GM12878 (cell line): ENCODE measurements at regions not wholly inside any gene's neighbourhood (a gene's known extent, or its start where the extent isn't known, plus 50 kb on each side); places are given as distances from the start of the nearest gene placed in this dataset.

Source experiments
- ATAC-seq: fragments of 200-7000 bp; cut with Tn5 transposase; 3 replicates; pipeline ENCODE4 v1.9.1; 2020; ENCODE audit warnings: mild to moderate bottlenecking, moderate library complexity
- BruUV-seq: library from RNA; stranded (reverse); fragments of 400-500 nt; replicated peaks from 2 replicates; lab custom pipeline; 2021; lab: Mats Ljungman, UMichigan
- CTCF ChIA-PET: fragments of 300-600 bp; sonication (Branson Sonifier 250); formaldehyde crosslinking; extraction: SDS; loops from one replicate; lab custom pipeline; 2021; ENCODE audit warnings: inconsistent platforms; lab: Yijun Ruan, JAX
- POLR2A ChIA-PET: fragments of 350-600 bp; formaldehyde crosslinking; extraction: SDS; loops from one replicate; lab custom pipeline; 2021; ENCODE audit warnings: inconsistent platforms; lab: Charles Lee
- RAD21 ChIA-PET: fragments of 300-600 bp; sonication (Branson Sonifier 250); formaldehyde crosslinking; loops from one replicate; lab custom pipeline; 2023; ENCODE audit warnings: antibody characterized with exemption; ENCODE audit not compliant: unreplicated experiment; lab: Charles Lee
- SMC1A ChIA-PET: fragments of 300-600 bp; sonication (Branson Sonifier 250); formaldehyde crosslinking; loops from one replicate; lab custom pipeline; 2023; ENCODE audit not compliant: unreplicated experiment, uncharacterized antibody; lab: Charles Lee
- DNase-seq: peaks from one replicate; pipeline ENCODE4 v3.0.0-alpha.2; 2011; ENCODE audit warnings: low read depth, low spot score
- FAIRE-seq: peaks from 3 replicates; lab custom pipeline; 2011; peaks lifted over from hg19 to GRCh38; lab: Jason Lieb, UNC
- H2AFZ ChIP-seq: 2 replicates; pipeline ENCODE4 v1.6.0; 2011; ENCODE audit warnings: low read depth, low read length, control low read depth; ENCODE audit not compliant: control insufficient read depth
- H3K27ac ChIP-seq: 2 replicates; pipeline ENCODE4 v1.5.1; 2011; ENCODE audit warnings: control low read depth; ENCODE audit not compliant: control insufficient read depth, insufficient read depth
- H3K27me3 ChIP-seq, 2 experiments: replicated peaks in 1 of 2; 2 replicates each; pipeline versions ENCODE4 v1.6.0 to v1.6.1; 2011; ENCODE audit warnings: low read length in 1 of 2; ENCODE audit not compliant: control insufficient read depth in 2 of 2, insufficient read depth in 2 of 2
- H3K36me3 ChIP-seq, 2 experiments: 2 replicates each; pipeline ENCODE4 v1.5.1; 2011; ENCODE audit warnings: low read length in 1 of 2; ENCODE audit not compliant: control insufficient read depth in 2 of 2, insufficient read depth in 2 of 2
- H3K4me1 ChIP-seq: 2 replicates; pipeline ENCODE4 v1.6.1; 2011; ENCODE audit warnings: mild to moderate bottlenecking, low read length, moderate library complexity, mixed read lengths; ENCODE audit not compliant: control insufficient read depth, insufficient read depth
- H3K4me2 ChIP-seq: 2 replicates; pipeline ENCODE4 v1.6.0; 2011; ENCODE audit warnings: control low read depth; ENCODE audit not compliant: control insufficient read depth, insufficient read depth
- H3K4me3 ChIP-seq: fragments of 200-600 bp; sonication (generic); 2 replicates; pipeline ENCODE4 v1.5.1; 2016
- H3K79me2 ChIP-seq: 2 replicates; pipeline ENCODE4 v1.6.0; 2011; ENCODE audit warnings: low read length; ENCODE audit not compliant: control insufficient read depth, insufficient read depth
- H3K9ac ChIP-seq: 2 replicates; pipeline ENCODE4 v1.8.0; 2011; ENCODE audit warnings: low read length, control low read depth, mixed read lengths; ENCODE audit not compliant: control insufficient read depth, insufficient read depth
- H3K9me3 ChIP-seq: replicated peaks from 3 replicates; pipeline ENCODE4 v1.5.1; 2011; ENCODE audit warnings: mild to moderate bottlenecking, low read length; ENCODE audit not compliant: control insufficient read depth, insufficient read depth
- H4K20me1 ChIP-seq: 2 replicates; pipeline ENCODE4 v1.6.0; 2011; ENCODE audit not compliant: control insufficient read depth, insufficient read depth
- ATF7 ChIP-seq: fragments of 450-650 bp; IDR thresholded peaks from 2 replicates; pipeline ENCODE4 v1.6.1; 2016; ENCODE audit warnings: low read depth, mild to moderate bottlenecking
- CEBPZ ChIP-seq: fragments of 150-350 bp; IDR thresholded peaks from 2 replicates; pipeline ENCODE4 v1.6.1; 2016; ENCODE audit warnings: low read depth, low read length
- EP300 ChIP-seq, 2 experiments: fragments of 150-350 bp in 1 of 2; IDR thresholded peaks; 2 replicates each; pipeline ENCODE4 v1.6.1; 2011 to 2012; ENCODE audit warnings: low read depth in 2 of 2, low read length in 2 of 2, borderline replicate concordance in 1 of 2, improper control_type of control experiment in 1 of 2, inconsistent platforms in 1 of 2; ENCODE audit not compliant: control insufficient read depth in 1 of 2
- ESRRA ChIP-seq: IDR thresholded peaks from 2 replicates; pipeline ENCODE4 v1.6.1; 2012; ENCODE audit warnings: mild to moderate bottlenecking, low read length, improper control_type of control experiment
- IKZF1 ChIP-seq: fragments of 450-650 bp; conservative IDR thresholded peaks from 2 replicates; pipeline ENCODE4 v1.6.1; 2017; ENCODE audit warnings: antibody characterized with exemption, mild to moderate bottlenecking
- JUNB ChIP-seq: IDR thresholded peaks from 2 replicates; pipeline ENCODE4 v1.6.1; 2016; ENCODE audit warnings: antibody characterized with exemption, mild to moderate bottlenecking
- KAT2A ChIP-seq: conservative IDR thresholded peaks from 2 replicates; pipeline ENCODE4 v1.6.1; 2011; ENCODE audit warnings: low read depth, low read length; ENCODE audit not compliant: control insufficient read depth
- KDM1A ChIP-seq: fragments of 200-600 bp; sonication (generic); IDR thresholded peaks from 2 replicates; pipeline ENCODE4 v1.6.1; 2016; ENCODE audit warnings: borderline replicate concordance
- MYC ChIP-seq: IDR thresholded peaks from 2 replicates; pipeline ENCODE4 v1.6.1; 2011; ENCODE audit warnings: mild to moderate bottlenecking, low read length, moderate library complexity, inconsistent platforms; ENCODE audit not compliant: insufficient read depth, insufficient replicate concordance, insufficient read length, severe bottlenecking
- PRDM15 ChIP-seq: fragments of 450-650 bp; formaldehyde crosslinking; IDR thresholded peaks from 2 replicates; pipeline ENCODE4 v1.4.0; 2020; ENCODE audit warnings: mild to moderate bottlenecking, moderate library complexity
- RB1 ChIP-seq: fragments of 450-650 bp; formaldehyde crosslinking; IDR thresholded peaks from 2 replicates; pipeline ENCODE4 v1.6.1; 2017; ENCODE audit warnings: mild to moderate bottlenecking, borderline replicate concordance
- RBBP5 ChIP-seq: fragments of 200-600 bp; sonication (generic); conservative IDR thresholded peaks from 2 replicates; pipeline ENCODE4 v1.6.1; 2016
- STAT1 ChIP-seq: fragments of 450-650 bp; conservative IDR thresholded peaks from 2 replicates; pipeline ENCODE4 v1.6.1; 2014; ENCODE audit warnings: antibody characterized with exemption, mild to moderate bottlenecking
- ZNF384 ChIP-seq: IDR thresholded peaks from 2 replicates; pipeline ENCODE4 v1.6.1; 2012; ENCODE audit warnings: low read depth, mild to moderate bottlenecking, low read length, improper control_type of control experiment, borderline replicate concordance
- ZNF622 ChIP-seq: fragments of 450-650 bp; IDR thresholded peaks from 2 replicates; pipeline ENCODE4 v1.6.1; 2017; ENCODE audit warnings: mild to moderate bottlenecking, inconsistent platforms
- WGBS: methylation state at CpG from one replicate; pipeline ENCODE4 v1.1.6; 2016; ENCODE audit warnings: low lambda C conversion rate; ENCODE audit not compliant: insufficient replicate concordance, insufficient coverage; ENCODE audit errors: missing lambda C conversion rate; 5-methylcytosine and 5-hydroxymethylcytosine counted together
- in situ Hi-C: fragments of 300-500 bp; cut with MboI; formaldehyde crosslinking; loops from 9 replicates; pipeline ENCODE4 v1.14.3; 2018; ENCODE audit warnings: mixed read lengths
- intact Hi-C: fragments of 100-400 bp; cut with micrococcal nuclease; formaldehyde crosslinking; loops from one replicate; pipeline ENCODE4 v1.14.2; 2022; ENCODE audit not compliant: unreplicated experiment
- TF ChIP-seq, protein P1 (sequence below): fragments of 450-650 bp; IDR thresholded peaks from 2 replicates; pipeline ENCODE4 v1.6.1; 2014; ENCODE audit warnings: mild to moderate bottlenecking
- TF ChIP-seq, protein P2 (sequence below): IDR thresholded peaks from 2 replicates; pipeline ENCODE4 v1.6.1; 2012; ENCODE audit warnings: low read depth, low read length, improper control_type of control experiment

DNA sequence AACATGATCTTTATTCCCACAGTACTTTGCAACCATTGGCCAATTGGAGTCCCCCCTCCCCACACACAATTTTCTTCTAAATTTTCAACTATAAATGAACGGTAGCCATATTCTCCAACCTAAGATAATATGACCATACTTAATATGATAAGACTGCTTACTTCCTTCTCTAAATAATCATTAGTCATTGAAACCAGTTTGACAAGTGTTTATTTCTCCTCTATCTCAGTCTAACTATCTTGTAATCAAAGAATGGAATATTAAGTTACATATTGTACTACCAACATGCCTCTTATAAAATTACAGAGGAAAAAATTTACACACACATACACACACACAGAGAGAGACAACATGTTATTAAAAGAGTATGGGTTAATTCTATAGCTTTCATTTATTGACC, 567.4 kb upstream of the TMPRSS15 start:
- no peak overlapping the region for H3K4me2 ChIP-seq
- CTCF ChIA-PET: interaction anchor here (1.1 kb wide), 1 partner anchor 15 kb away, joined by 3 read pairs; no protein-coding TSS in a partner anchor
- no peak for TF ChIP-seq PRDM15 (CRISPR knock-in tag)
- no peak for TF ChIP-seq JUNB
- no peak for TF ChIP-seq KDM1A
- no peak for TF ChIP-seq STAT1
- TF ChIP-seq EP300 (IDR thresholded peaks at IDR 0.05; ENCODE audit: borderline replicate concordance in 1 of 2, control insufficient read depth in 1 of 2, low read depth in 2 of 2, low read length in 2 of 2): no peak
- no peak for TF ChIP-seq ZNF384
- no peak for TF ChIP-seq ESRRA
- no peak for TF ChIP-seq CEBPZ
- TF ChIP-seq, protein P1, sequence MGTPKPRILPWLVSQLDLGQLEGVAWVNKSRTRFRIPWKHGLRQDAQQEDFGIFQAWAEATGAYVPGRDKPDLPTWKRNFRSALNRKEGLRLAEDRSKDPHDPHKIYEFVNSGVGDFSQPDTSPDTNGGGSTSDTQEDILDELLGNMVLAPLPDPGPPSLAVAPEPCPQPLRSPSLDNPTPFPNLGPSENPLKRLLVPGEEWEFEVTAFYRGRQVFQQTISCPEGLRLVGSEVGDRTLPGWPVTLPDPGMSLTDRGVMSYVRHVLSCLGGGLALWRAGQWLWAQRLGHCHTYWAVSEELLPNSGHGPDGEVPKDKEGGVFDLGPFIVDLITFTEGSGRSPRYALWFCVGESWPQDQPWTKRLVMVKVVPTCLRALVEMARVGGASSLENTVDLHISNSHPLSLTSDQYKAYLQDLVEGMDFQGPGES: no peak
- TF ChIP-seq RB1: no peak
- no peak for TF ChIP-seq IKZF1
- TF ChIP-seq, protein P2, sequence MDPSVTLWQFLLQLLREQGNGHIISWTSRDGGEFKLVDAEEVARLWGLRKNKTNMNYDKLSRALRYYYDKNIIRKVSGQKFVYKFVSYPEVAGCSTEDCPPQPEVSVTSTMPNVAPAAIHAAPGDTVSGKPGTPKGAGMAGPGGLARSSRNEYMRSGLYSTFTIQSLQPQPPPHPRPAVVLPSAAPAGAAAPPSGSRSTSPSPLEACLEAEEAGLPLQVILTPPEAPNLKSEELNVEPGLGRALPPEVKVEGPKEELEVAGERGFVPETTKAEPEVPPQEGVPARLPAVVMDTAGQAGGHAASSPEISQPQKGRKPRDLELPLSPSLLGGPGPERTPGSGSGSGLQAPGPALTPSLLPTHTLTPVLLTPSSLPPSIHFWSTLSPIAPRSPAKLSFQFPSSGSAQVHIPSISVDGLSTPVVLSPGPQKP: no peak
- TF ChIP-seq ATF7: no peak
- no peak for TF ChIP-seq KAT2A
- TF ChIP-seq ZNF622: no peak
- no peak for TF ChIP-seq MYC
- TF ChIP-seq RBBP5: no peak

More for the DNA sequence above, 567.4 kb upstream of the TMPRSS15 start:
- BruUV-seq: no TSS peak
- intact Hi-C loops: no loop called here
- FAIRE-seq (no peak), ATAC-seq (no peak), DNase-seq (no peak)
- Histone ChIP-seq H3K27ac (no peak overlapping the region), H3K36me3 (no peaks in the 10 kb centered on the region), H3K9ac (no peak overlapping the region), H3K4me3 (no peak overlapping the region), H3K9me3 (no peaks in the 10 kb centered on the region), H2AFZ (no peak overlapping the region), H3K4me1 (no peaks in the 10 kb centered on the region), H4K20me1 (no peaks in the 10 kb centered on the region), H3K27me3 (no peaks in the 10 kb centered on the region), H3K79me2 (no peaks in the 10 kb centered on the region)
- RAD21 ChIA-PET: no interaction called here
- in situ Hi-C loops: no loop called here
- WGBS: 46% methylated on average over 1 of the region's 1 CpG
- SMC1A ChIA-PET: interaction anchor here (1.6 kb wide), 1 partner anchor 8 kb away, joined by 4 read pairs; no protein-coding TSS in a partner anchor
- POLR2A ChIA-PET: no interaction called here
